SK-N-SH treated with all-trans-retinoic acid at 6 μM for 48 hours (cell line): ENCODE measurements at regions not wholly inside any gene's neighbourhood (a gene's known extent, or its start where the extent isn't known, plus 50 kb on each side); places are given as distances from the start of the nearest gene placed in this dataset.

ENCODE experiments used
- ATAC-seq: fragments of 200-7000 bp; cut with Tn5 transposase; 3 replicates; pipeline ENCODE4 v1.9.1; 2020; ENCODE audit warnings: mild to moderate bottlenecking, moderate library complexity
- ARNTL ChIP-seq: fragments of 450-650 bp; formaldehyde crosslinking; IDR thresholded peaks from 2 replicates; pipeline ENCODE4 v1.5.0; 2020; ENCODE audit warnings: low read depth, mild to moderate bottlenecking, moderate library complexity, borderline replicate concordance
- BACH2 ChIP-seq: fragments of 250-450 bp; sonication (Bioruptor Pico); IDR thresholded peaks from 2 replicates; pipeline ENCODE4 v1.9.0; 2021; ENCODE audit warnings: mild to moderate bottlenecking, borderline replicate concordance
- CREB5 ChIP-seq: fragments of 250-450 bp; sonication (Bioruptor Pico); IDR thresholded peaks from 2 replicates; pipeline ENCODE4 v1.5.1; 2020; ENCODE audit warnings: low read depth, mild to moderate bottlenecking, moderate library complexity
- CSDC2 ChIP-seq: fragments of 250-450 bp; sonication (Bioruptor Pico); IDR thresholded peaks from 2 replicates; pipeline ENCODE4 v1.5.0; 2020; ENCODE audit warnings: mild to moderate bottlenecking, moderate library complexity
- CSRNP3 ChIP-seq: fragments of 250-450 bp; sonication (Bioruptor Pico); IDR thresholded peaks from 2 replicates; pipeline ENCODE4 v1.5.1; 2021; ENCODE audit warnings: mild to moderate bottlenecking, moderate library complexity
- ESRRG ChIP-seq: fragments of 250-450 bp; sonication (Bioruptor Pico); IDR thresholded peaks from 2 replicates; pipeline ENCODE4 v1.6.1; 2021; ENCODE audit warnings: mild to moderate bottlenecking
- GLIS3 ChIP-seq: fragments of 250-450 bp; sonication (Bioruptor Pico); IDR thresholded peaks from 2 replicates; pipeline ENCODE4 v1.5.0; 2020; ENCODE audit warnings: mild to moderate bottlenecking, moderate library complexity
- ISL1 ChIP-seq: fragments of 250-450 bp; sonication (Bioruptor Pico); IDR thresholded peaks from 2 replicates; pipeline ENCODE4 v2.1.2; 2022; ENCODE audit warnings: mild to moderate bottlenecking, moderate library complexity
- OSR1 ChIP-seq: fragments of 250-450 bp; sonication (Bioruptor Pico); IDR thresholded peaks from 2 replicates; pipeline ENCODE4 v1.8.0; 2022; ENCODE audit warnings: moderate library complexity, mild to moderate bottlenecking, inconsistent platforms
- POU6F1 ChIP-seq: fragments of 250-450 bp; sonication (Bioruptor Pico); IDR thresholded peaks from 2 replicates; pipeline ENCODE4 v1.8.0; 2021; ENCODE audit warnings: low read depth, mild to moderate bottlenecking, moderate library complexity, borderline replicate concordance
- PPARA ChIP-seq: fragments of 250-450 bp; sonication (Bioruptor Pico); IDR thresholded peaks from 2 replicates; pipeline ENCODE4 v1.5.0; 2020; ENCODE audit warnings: mild to moderate bottlenecking, borderline replicate concordance
- RARB ChIP-seq: fragments of 250-450 bp; sonication (Bioruptor Pico); IDR thresholded peaks from 2 replicates; pipeline ENCODE4 v1.8.0; 2021; ENCODE audit warnings: mild to moderate bottlenecking, moderate library complexity
- SNAI2 ChIP-seq: fragments of 250-450 bp; sonication (Bioruptor Pico); IDR thresholded peaks from 2 replicates; pipeline ENCODE4 v1.5.0; 2020; ENCODE audit warnings: mild to moderate bottlenecking, moderate library complexity
- TCF4 ChIP-seq: fragments of 250-450 bp; sonication (Bioruptor Pico); IDR thresholded peaks from 2 replicates; pipeline ENCODE4 v1.8.0; 2021; ENCODE audit warnings: mild to moderate bottlenecking, moderate library complexity, borderline replicate concordance
- TOX ChIP-seq: fragments of 250-450 bp; sonication (Bioruptor Pico); IDR thresholded peaks from 2 replicates; pipeline ENCODE4 v1.8.0; 2021; ENCODE audit warnings: mild to moderate bottlenecking, moderate library complexity, borderline replicate concordance
- TSHZ2 ChIP-seq: fragments of 250-450 bp; sonication (Bioruptor Pico); IDR thresholded peaks from 2 replicates; pipeline ENCODE4 v1.5.0; 2020; ENCODE audit warnings: mild to moderate bottlenecking, moderate library complexity
- ZC3H10 ChIP-seq: fragments of 250-450 bp; sonication (Bioruptor Pico); IDR thresholded peaks from 2 replicates; pipeline ENCODE4 v1.5.1; 2021; ENCODE audit warnings: mild to moderate bottlenecking, moderate library complexity
- ZFP3 ChIP-seq: fragments of 250-450 bp; sonication (Bioruptor Pico); IDR thresholded peaks from 2 replicates; pipeline ENCODE4 v1.5.0; 2020; ENCODE audit warnings: mild to moderate bottlenecking, moderate library complexity
- ZFP30 ChIP-seq: fragments of 450-650 bp; formaldehyde crosslinking; IDR thresholded peaks from 2 replicates; pipeline ENCODE4 v1.5.0; 2022; ENCODE audit warnings: mild to moderate bottlenecking, moderate library complexity
- ZNF565 ChIP-seq: fragments of 450-650 bp; formaldehyde crosslinking; conservative IDR thresholded peaks from 2 replicates; pipeline ENCODE4 v1.5.0; 2020; ENCODE audit warnings: low read depth, mild to moderate bottlenecking, moderate library complexity
- ZNF70 ChIP-seq: fragments of 450-650 bp; formaldehyde crosslinking; IDR thresholded peaks from 2 replicates; pipeline ENCODE4 v1.5.0; 2020; ENCODE audit warnings: mild to moderate bottlenecking, moderate library complexity
- ZNF8 ChIP-seq: fragments of 450-650 bp; formaldehyde crosslinking; IDR thresholded peaks from 2 replicates; pipeline ENCODE4 v1.5.0; 2020; ENCODE audit warnings: mild to moderate bottlenecking, moderate library complexity

- TF ChIP-seq CREB5 (CRISPR knock-in tag) (no peak), CSRNP3 (CRISPR knock-in tag) (no peak), CSDC2 (CRISPR knock-in tag) (no peak)
These were observed 599.3 kb upstream of the LRRC4C start (continued) for GRCh38 chr11:42058794-42059193.

GRCh38 chr11:42065199-42065598 is 605.7 kb upstream of the LRRC4C start:
- TF ChIP-seq POU6F1 = no peak
- TF ChIP-seq GLIS3 (CRISPR knock-in tag) = no peak
- TF ChIP-seq ZNF565 (CRISPR knock-in tag) = no peak
- TF ChIP-seq CSDC2 (CRISPR knock-in tag) = no peak
- no peak for TF ChIP-seq SNAI2 (CRISPR knock-in tag)
- TF ChIP-seq TOX = no peak
- no peak for TF ChIP-seq TSHZ2
- TF ChIP-seq ESRRG = no peak
- no peak for TF ChIP-seq OSR1 (CRISPR knock-in tag)
- no peak for TF ChIP-seq ZNF8 (CRISPR knock-in tag)
- no peak for TF ChIP-seq CSRNP3 (CRISPR knock-in tag)
- no peak for TF ChIP-seq ZFP30
- TF ChIP-seq PPARA (CRISPR knock-in tag) = no peak
- TF ChIP-seq RARB (CRISPR knock-in tag) = no peak
- TF ChIP-seq BACH2 (CRISPR knock-in tag) = no peak
- no peak for TF ChIP-seq ISL1
- TF ChIP-seq TCF4 (CRISPR knock-in tag) = no peak
- ATAC-seq = no peak

GRCh38 chr11:42066113-42066512 is 606.7 kb upstream of the LRRC4C start:
- ATAC-seq = no peak

More at GRCh38 chr11:42066113-42066512, 606.7 kb upstream of the LRRC4C start:
- no peak for TF ChIP-seq CSDC2 (CRISPR knock-in tag)
- TF ChIP-seq PPARA (CRISPR knock-in tag) = no peak
- no peak for TF ChIP-seq ZNF8 (CRISPR knock-in tag)
- no peak for TF ChIP-seq ZNF565 (CRISPR knock-in tag)
- TF ChIP-seq POU6F1 = no peak
- TF ChIP-seq ISL1 = no peak
- no peak for TF ChIP-seq CSRNP3 (CRISPR knock-in tag)
- TF ChIP-seq ZNF70 (CRISPR knock-in tag) = no peak
- TF ChIP-seq SNAI2 (CRISPR knock-in tag) = no peak
- no peak for TF ChIP-seq ZC3H10 (CRISPR knock-in tag)
- no peak for TF ChIP-seq ESRRG
- TF ChIP-seq ZFP3 (CRISPR knock-in tag) = no peak
- no peak for TF ChIP-seq GLIS3 (CRISPR knock-in tag)
- no peak for TF ChIP-seq ARNTL
- no peak for TF ChIP-seq TCF4 (CRISPR knock-in tag)
